AG04450 (cell line): ENCODE measurements at regions not wholly inside any gene's neighbourhood (a gene's known extent, or its start where the extent isn't known, plus 50 kb on each side); places are given as distances from the start of the nearest gene placed in this dataset.

Source experiments
- CTCF ChIA-PET: fragments of 300-600, 350-600 bp; formaldehyde crosslinking; extraction: SDS; loops from one replicate; lab custom pipeline; 2022; ENCODE audit warnings: antibody characterized with exemption, inconsistent platforms; lab: Charles Lee
- POLR2A ChIA-PET: fragments of 350-600 bp; formaldehyde crosslinking; extraction: SDS; loops from one replicate; lab custom pipeline; 2021; ENCODE audit warnings: antibody characterized with exemption, inconsistent platforms; lab: Yijun Ruan, JAX
- DNase-seq: peaks from one replicate; pipeline ENCODE4 v3.0.0-alpha.2; 2011; ENCODE audit warnings: low read depth, low spot score
- H3K27ac ChIP-seq: one replicate; pipeline ENCODE4 v1.5.1; 2012; ENCODE audit warnings: low read depth, low read length, control low read depth
- H3K27me3 ChIP-seq: one replicate; pipeline ENCODE4 v1.6.0; 2012; ENCODE audit warnings: low read length; ENCODE audit not compliant: control insufficient read depth, insufficient read depth
- H3K4me3 ChIP-seq: 2 replicates; pipeline ENCODE4 v1.5.1; 2011; ENCODE audit warnings: mild to moderate bottlenecking, low read depth, low read length, control low read depth
- H3K9me3 ChIP-seq: 2 replicates; pipeline ENCODE4 v1.5.1; 2012; ENCODE audit warnings: low read length; ENCODE audit not compliant: control insufficient read depth, insufficient read depth
- CTCF ChIP-seq: IDR thresholded peaks from 2 replicates; pipeline ENCODE4 v1.5.1; 2011; ENCODE audit warnings: low read depth, low read length, control low read depth, inconsistent platforms

DNA sequence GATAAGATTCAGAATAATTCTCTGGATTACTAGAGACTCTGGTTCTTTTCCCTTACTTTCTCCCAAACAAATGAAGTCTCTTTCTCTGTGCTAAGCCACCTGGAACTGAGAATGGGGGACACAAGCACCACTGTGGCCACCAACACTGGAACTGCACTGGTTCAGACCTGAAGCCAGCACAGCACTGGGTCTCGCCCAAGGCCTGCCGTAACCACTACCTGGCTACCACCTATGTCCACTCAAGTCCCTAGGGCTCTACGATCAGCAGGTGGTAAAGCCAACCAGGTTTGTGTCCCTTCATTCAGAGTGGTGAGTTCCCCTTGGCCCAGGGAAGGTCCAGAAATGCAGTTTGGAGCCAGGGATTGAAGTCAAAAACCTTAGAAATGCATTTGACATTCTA, 626.2 kb downstream of the DIAPH3 start:
- no peak overlapping the region for H3K4me3 ChIP-seq
- ChIA-PET POLR2A (no interaction called here), CTCF (no interaction called here)
- H3K27me3 ChIP-seq, result no peaks in the 10 kb centered on the region
- no peaks in the 10 kb centered on the region for H3K9me3 ChIP-seq
- no peak overlapping the region for H3K27ac ChIP-seq
- TF ChIP-seq CTCF, result no peak
- no peak for DNase-seq

DNA sequence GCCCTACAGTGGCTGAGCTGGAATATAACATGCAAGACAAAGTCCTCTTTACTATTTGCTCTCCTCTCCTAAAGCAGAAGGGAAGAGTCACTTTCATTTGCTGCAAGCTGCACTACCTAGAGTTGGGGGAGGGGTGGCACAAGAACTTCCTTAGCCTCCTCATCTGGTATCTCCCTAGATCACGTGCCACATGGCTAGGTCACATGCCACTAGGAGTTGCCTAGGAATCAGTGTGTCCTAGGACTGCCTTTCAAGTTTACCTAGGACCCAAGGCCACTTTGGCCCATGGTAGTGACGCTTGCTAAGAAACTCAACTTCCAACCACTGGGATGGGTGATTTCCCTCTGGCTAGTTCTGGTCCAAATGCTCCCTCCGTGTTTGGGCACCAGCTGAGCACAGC, 625.2 kb downstream of the DIAPH3 start:
- Histone ChIP-seq H3K9me3 (no peaks in the 10 kb centered on the region), H3K27ac (no peak overlapping the region), H3K27me3 (no peaks in the 10 kb centered on the region), H3K4me3 (no peak overlapping the region)
- CTCF ChIA-PET, result no interaction called here
- TF ChIP-seq CTCF, result no peak
- POLR2A ChIA-PET, result no interaction called here
- DNase-seq, result no peak

GRCh38 chr13:59542303-59542702, 621.4 kb downstream of the DIAPH3 start:
- CTCF ChIA-PET, result no interaction called here
- H3K9me3 ChIP-seq, result no peaks in the 10 kb centered on the region
- H3K27me3 ChIP-seq, result no peaks in the 10 kb centered on the region
- H3K27ac ChIP-seq, result no peak overlapping the region
- TF ChIP-seq CTCF, result no peak
- no peak for DNase-seq
- POLR2A ChIA-PET, result no interaction called here
- H3K4me3 ChIP-seq, result no peak overlapping the region

GRCh38 chr13:59543418-59543817, 620.3 kb downstream of the DIAPH3 start:
- ChIA-PET CTCF (no interaction called here), POLR2A (no interaction called here)
- Histone ChIP-seq H3K27me3 (peaks cover under 1% of the 10 kb centered on the region), H3K27ac (no peak overlapping the region), H3K9me3 (no peaks in the 10 kb centered on the region), H3K4me3 (no peak overlapping the region)
- TF ChIP-seq CTCF, result no peak
- DNase-seq, result no peak

DNA sequence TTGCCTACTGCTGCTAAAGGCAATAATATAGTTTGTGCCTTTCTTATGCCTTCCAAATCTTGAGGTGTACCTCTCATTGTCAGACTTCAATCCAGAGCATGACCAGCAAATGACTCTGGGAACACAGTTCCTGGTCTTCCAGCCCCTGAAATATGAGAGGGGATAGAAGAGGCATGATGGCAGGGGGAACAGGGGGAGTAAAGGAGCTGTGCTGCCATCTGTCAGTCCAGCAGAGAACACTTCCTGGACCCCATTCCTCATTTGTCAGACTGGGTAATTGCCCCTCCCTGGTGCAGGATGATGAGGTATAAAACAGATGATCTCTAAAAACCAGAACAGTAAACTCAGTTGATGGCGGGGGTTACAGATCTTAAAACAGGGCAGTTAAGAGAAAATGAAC, 618.7 kb downstream of the DIAPH3 start:
- H3K9me3 ChIP-seq, result no peaks in the 10 kb centered on the region
- peaks cover 3% of the 10 kb centered on the region for H3K27me3 ChIP-seq
- DNase-seq, result no peak
- ChIA-PET CTCF (no interaction called here), POLR2A (no interaction called here)
- TF ChIP-seq CTCF, result no peak
- H3K4me3 ChIP-seq, result no peak overlapping the region
- H3K27ac ChIP-seq, result no peak overlapping the region
